ENCODE measurements at regions not wholly inside any gene's neighbourhood (a gene's known extent, or its start where the extent isn't known, plus 50 kb on each side); places are given as distances from the start of the nearest gene placed in this dataset.

GRCh38 chr18:60092073-60092472, 192.3 kb downstream of the PMAIP1 start:
- Histone ChIP-seq H3K4me3 (no peak overlapping the region), H3K27me3 (no peaks in the 10 kb centered on the region), H3K36me3 (no peaks in the 10 kb centered on the region), H3K9me3 (no peaks in the 10 kb centered on the region), H3K4me1 (no peaks in the 10 kb centered on the region), H3K27ac (no peak overlapping the region)
- DNase-seq: no peak
- intact Hi-C loops (cut with DNase I; ENCODE audit: low total_unique reads): no loop called here
- TF ChIP-seq CTCF (IDR thresholded peaks at IDR 0.05): no peak

- no peaks in the 10 kb centered on the region for H3K9me3 ChIP-seq
- H3K36me3 ChIP-seq: no peaks in the 10 kb centered on the region
- DNase-seq: no peak
- H3K27ac ChIP-seq: no peak overlapping the region
- no peak for TF ChIP-seq CTCF (IDR thresholded peaks at IDR 0.05)
- intact Hi-C loops (cut with DNase I; ENCODE audit: low total_unique reads): no loop called here
- H3K27me3 ChIP-seq: no peaks in the 10 kb centered on the region
- H3K4me1 ChIP-seq: no peaks in the 10 kb centered on the region
- no peak overlapping the region for H3K4me3 ChIP-seq
Measured at GRCh38 chr18:60090170-60090569, 190.4 kb downstream of the PMAIP1 start.

GRCh38 chr18:60082790-60083189, 183.0 kb downstream of the PMAIP1 start:
- Histone ChIP-seq H3K4me3 (no peak overlapping the region), H3K4me1 (no peaks in the 10 kb centered on the region), H3K9me3 (no peaks in the 10 kb centered on the region), H3K36me3 (no peaks in the 10 kb centered on the region), H3K27me3 (no peaks in the 10 kb centered on the region), H3K27ac (no peak overlapping the region)
- no peak for DNase-seq
- no peak for TF ChIP-seq CTCF (IDR thresholded peaks at IDR 0.05)
- intact Hi-C loops (cut with DNase I; ENCODE audit: low total_unique reads): no loop called here

- TF ChIP-seq CTCF (IDR thresholded peaks at IDR 0.05): no peak
- intact Hi-C loops (cut with DNase I; ENCODE audit: low total_unique reads): no loop called here
- Histone ChIP-seq H3K27me3 (no peaks in the 10 kb centered on the region), H3K36me3 (no peaks in the 10 kb centered on the region), H3K4me3 (no peak overlapping the region), H3K9me3 (no peaks in the 10 kb centered on the region), H3K4me1 (no peaks in the 10 kb centered on the region), H3K27ac (no peak overlapping the region)
- DNase-seq: no peak
Measured at GRCh38 chr18:60082282-60082681, 182.5 kb downstream of the PMAIP1 start.

GRCh38 chr18:60075477-60075876, 175.7 kb downstream of the PMAIP1 start:
- Histone ChIP-seq H3K9me3 (no peaks in the 10 kb centered on the region), H3K36me3 (no peaks in the 10 kb centered on the region), H3K4me3 (no peak overlapping the region), H3K27ac (no peak overlapping the region), H3K4me1 (no peaks in the 10 kb centered on the region), H3K27me3 (no peaks in the 10 kb centered on the region)
- no peak for TF ChIP-seq CTCF (IDR thresholded peaks at IDR 0.05)
- DNase-seq: peak in 1 of 2 donors; percentile 59
- intact Hi-C loops (cut with DNase I; ENCODE audit: low total_unique reads): no loop called here

- Histone ChIP-seq H3K27ac (no peak overlapping the region), H3K36me3 (no peaks in the 10 kb centered on the region), H3K27me3 (no peaks in the 10 kb centered on the region), H3K4me3 (no peak overlapping the region), H3K9me3 (no peaks in the 10 kb centered on the region), H3K4me1 (no peaks in the 10 kb centered on the region)
- DNase-seq: no peak
- TF ChIP-seq CTCF (IDR thresholded peaks at IDR 0.05): no peak
- intact Hi-C loops (cut with DNase I; ENCODE audit: low total_unique reads): no loop called here
Measured at GRCh38 chr18:60070631-60071030, 170.8 kb downstream of the PMAIP1 start.

Data from tibial artery (tissue), 4 donors.